RWPE1 (cell line): ENCODE measurements at regions not wholly inside any gene's neighbourhood (a gene's known extent, or its start where the extent isn't known, plus 50 kb on each side); places are given as distances from the start of the nearest gene placed in this dataset.

Experiments used
- CTCF ChIA-PET: fragments of 350-600 bp; sonication (Branson Sonifier 250); formaldehyde crosslinking; extraction: SDS; loops from one replicate; lab custom pipeline; 2021; lab: Yijun Ruan, JAX
- POLR2A ChIA-PET: fragments of 400-600 bp; formaldehyde crosslinking; extraction: SDS; loops from one replicate; lab custom pipeline; 2020; ENCODE audit warnings: antibody characterized with exemption; ENCODE audit not compliant: low non-redundant PET; lab: Yijun Ruan, JAX
- DNase-seq: peaks from one replicate; pipeline ENCODE4 v3.0.0; 2012; ENCODE audit warnings: low spot score
- H3K27ac ChIP-seq: fragments of 450-650 bp; 2 replicates; pipeline ENCODE4 v1.5.1; 2017
- CTCF ChIP-seq: fragments of 450-650 bp; conservative IDR thresholded peaks from 2 replicates; pipeline ENCODE4 v1.5.1; 2017; ENCODE audit warnings: low read depth, mild to moderate bottlenecking

GRCh38 chr4:178174756-178175155, 732.5 kb upstream of the AGA start:
- no peak for DNase-seq
- POLR2A ChIA-PET, result no interaction called here
- no peak overlapping the region for H3K27ac ChIP-seq
- no peak for TF ChIP-seq CTCF
- CTCF ChIA-PET, result no interaction called here

- H3K27ac ChIP-seq, result no peak overlapping the region
- CTCF ChIA-PET, result no interaction called here
- POLR2A ChIA-PET, result no interaction called here
- TF ChIP-seq CTCF, result no peak
- no peak for DNase-seq
Observed at GRCh38 chr4:178185517-178185916, 743.3 kb upstream of the AGA start.

- CTCF ChIA-PET, result interaction anchor here (0.6 kb wide), 1 partner anchor 242 kb away, joined by 7 read pairs; no protein-coding TSS in a partner anchor
- no peak for DNase-seq
- POLR2A ChIA-PET, result no interaction called here
- H3K27ac ChIP-seq, result no peak overlapping the region
- TF ChIP-seq CTCF, result no peak
Observed at GRCh38 chr4:178192611-178193010, 750.4 kb upstream of the AGA start.

GRCh38 chr4:178196751-178197374, 754.6 kb upstream of the AGA start:
- H3K27ac ChIP-seq, result no peak overlapping the region
- POLR2A ChIA-PET, result no interaction called here
- DNase-seq, result no peak
- no peak for TF ChIP-seq CTCF
- CTCF ChIA-PET, result no interaction called here

GRCh38 chr4:178198691-178199090, 756.5 kb upstream of the AGA start:
- no peak for DNase-seq
- no peak for TF ChIP-seq CTCF
- ChIA-PET POLR2A (no interaction called here), CTCF (no interaction called here)
- H3K27ac ChIP-seq, result no peak overlapping the region

- TF ChIP-seq CTCF, result no peak
- DNase-seq, result no peak
- ChIA-PET POLR2A (no interaction called here), CTCF (no interaction called here)
- H3K27ac ChIP-seq, result no peak overlapping the region
Observed at GRCh38 chr4:178202422-178202821, 760.2 kb upstream of the AGA start.
